Breast epithelium (tissue), 4 donors: ENCODE measurements at regions not wholly inside any gene's neighbourhood (a gene's known extent, or its start where the extent isn't known, plus 50 kb on each side); places are given as distances from the start of the nearest gene placed in this dataset.

Experiments used
- DNase-seq, 2 donors: peaks; one replicate each; pipeline ENCODE4 v3.0.0-alpha.2; 2019; ENCODE audit warnings: low spot score in 2 of 2
- H3K27ac ChIP-seq, 2 donors: fragments of 200-600 bp; sonication (generic) in 1 of 2; one replicate each; pipeline ENCODE4 v1.5.1; 2016 to 2019; ENCODE audit warnings: mild to moderate bottlenecking in 1 of 2
- H3K27me3 ChIP-seq, 2 donors: fragments of 200-600 bp; sonication (generic) in 1 of 2; one replicate each; pipeline versions ENCODE4 v1.5.1 to v1.6.0; 2017 to 2019; ENCODE audit warnings: control low read depth in 1 of 2, mild to moderate bottlenecking in 1 of 2
- H3K36me3 ChIP-seq: fragments of 200-600 bp; one replicate; pipeline ENCODE4 v1.5.1; 2019
- H3K4me1 ChIP-seq, 2 donors: fragments of 200-600 bp; sonication (generic); one replicate each; pipeline ENCODE4 v1.5.1; 2016 to 2019; ENCODE audit warnings: control low read depth in 1 of 2
- H3K4me3 ChIP-seq, 3 donors: fragments of 200-600 bp; sonication (generic); 1 replicate in 2 of 3; 2 replicates in 1 of 3; pipeline ENCODE4 v1.5.1; 2016 to 2019; ENCODE audit warnings: mild to moderate bottlenecking in 3 of 3, moderate library complexity in 2 of 3
- H3K9me3 ChIP-seq, 2 donors: fragments of 200-600 bp; sonication (generic) in 1 of 2; one replicate each; pipeline ENCODE4 v1.5.1; 2016 to 2019; ENCODE audit warnings: control low read depth in 1 of 2
- POLR2A ChIP-seq: fragments of 450-650 bp; IDR thresholded peaks from one replicate; pipeline ENCODE4 v1.6.1; 2016; ENCODE audit warnings: antibody characterized with exemption, mild to moderate bottlenecking, moderate library complexity
- POLR2AphosphoS5 ChIP-seq, 3 donors: sonication (generic); formaldehyde crosslinking; IDR thresholded peaks; one replicate each; pipeline ENCODE4 v1.6.1; 2017; ENCODE audit warnings: antibody characterized with exemption in 3 of 3
- intact Hi-C: fragments of 100-400 bp; cut with DNase I; formaldehyde crosslinking; loops from one replicate; pipeline ENCODE4 v1.15.1; 2023; ENCODE audit warnings: low total_unique reads
- TF ChIP-seq, protein P1 (sequence below), 3 donors: fragments of 450-650 bp; IDR thresholded peaks; one replicate each; pipeline ENCODE4 v1.5.1; 2016 to 2017; ENCODE audit warnings: antibody characterized with exemption in 3 of 3, mild to moderate bottlenecking in 3 of 3, moderate library complexity in 3 of 3

DNA sequence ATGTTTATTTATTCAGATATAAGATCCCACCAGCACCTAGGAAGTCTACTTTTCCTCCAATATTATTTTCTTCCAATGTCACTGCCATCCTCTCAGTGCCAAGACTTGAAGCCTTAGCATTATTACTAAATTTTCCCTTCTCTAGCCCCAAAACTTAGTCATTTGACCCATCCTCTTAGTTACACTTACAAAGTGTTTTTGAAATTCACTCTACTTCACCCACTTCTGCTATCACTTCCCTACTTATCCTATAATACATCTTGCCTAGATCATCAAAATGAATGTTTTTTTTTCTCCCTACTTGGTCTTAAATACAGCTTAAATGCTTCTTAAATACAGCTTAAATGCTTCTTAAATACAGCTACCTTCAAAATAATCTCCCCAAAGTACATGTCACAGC, 376.6 kb downstream of the RSL24D1 start:
- no peaks in the 10 kb centered on the region for H3K36me3 ChIP-seq
- no peak overlapping the region for H3K27ac ChIP-seq
- TF ChIP-seq POLR2AphosphoS5 (IDR thresholded peaks at IDR 0.05), result no peak
- no peak for TF ChIP-seq POLR2A
- TF ChIP-seq, protein P1, sequence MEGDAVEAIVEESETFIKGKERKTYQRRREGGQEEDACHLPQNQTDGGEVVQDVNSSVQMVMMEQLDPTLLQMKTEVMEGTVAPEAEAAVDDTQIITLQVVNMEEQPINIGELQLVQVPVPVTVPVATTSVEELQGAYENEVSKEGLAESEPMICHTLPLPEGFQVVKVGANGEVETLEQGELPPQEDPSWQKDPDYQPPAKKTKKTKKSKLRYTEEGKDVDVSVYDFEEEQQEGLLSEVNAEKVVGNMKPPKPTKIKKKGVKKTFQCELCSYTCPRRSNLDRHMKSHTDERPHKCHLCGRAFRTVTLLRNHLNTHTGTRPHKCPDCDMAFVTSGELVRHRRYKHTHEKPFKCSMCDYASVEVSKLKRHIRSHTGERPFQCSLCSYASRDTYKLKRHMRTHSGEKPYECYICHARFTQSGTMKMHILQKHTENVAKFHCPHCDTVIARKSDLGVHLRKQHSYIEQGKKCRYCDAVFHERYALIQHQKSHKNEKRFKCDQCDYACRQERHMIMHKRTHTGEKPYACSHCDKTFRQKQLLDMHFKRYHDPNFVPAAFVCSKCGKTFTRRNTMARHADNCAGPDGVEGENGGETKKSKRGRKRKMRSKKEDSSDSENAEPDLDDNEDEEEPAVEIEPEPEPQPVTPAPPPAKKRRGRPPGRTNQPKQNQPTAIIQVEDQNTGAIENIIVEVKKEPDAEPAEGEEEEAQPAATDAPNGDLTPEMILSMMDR (IDR thresholded peaks at IDR 0.05), result no peak
- no peaks in the 10 kb centered on the region for H3K4me1 ChIP-seq
- no peaks in the 10 kb centered on the region for H3K27me3 ChIP-seq
- no peak for DNase-seq
- peaks cover 0 to 22% of the 10 kb centered on the region in 2 donors for H3K9me3 ChIP-seq
- no peak overlapping the region for H3K4me3 ChIP-seq
- intact Hi-C loops, result no loop called here

DNA sequence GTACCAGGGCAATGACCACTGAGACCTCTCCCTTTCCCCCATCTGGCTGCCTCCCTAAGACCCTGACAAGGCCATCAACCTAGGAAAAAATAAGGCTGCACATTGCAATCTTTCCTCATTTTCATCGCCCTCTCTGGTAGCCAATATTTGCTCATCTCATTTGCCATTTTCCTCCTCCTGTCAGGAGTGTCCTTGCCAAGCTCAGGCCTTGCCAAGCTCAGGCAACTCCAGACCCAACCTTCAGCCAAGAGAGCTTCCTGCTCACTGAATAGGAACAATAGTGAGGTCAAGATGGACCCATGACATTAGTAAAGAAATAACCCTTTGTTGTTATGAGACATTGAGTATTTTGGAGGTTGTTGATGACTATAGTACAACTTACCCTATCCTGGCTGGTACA, 380.3 kb downstream of the RSL24D1 start:
- H3K36me3 ChIP-seq, result no peaks in the 10 kb centered on the region
- H3K27ac ChIP-seq, result no peak overlapping the region
- H3K4me3 ChIP-seq, result no peak overlapping the region
- intact Hi-C loops, result no loop called here
- H3K27me3 ChIP-seq, result no peaks in the 10 kb centered on the region
- DNase-seq, result no peak
- no peaks in the 10 kb centered on the region for H3K4me1 ChIP-seq
- peaks cover 7 to 11% of the 10 kb centered on the region in 2 donors for H3K9me3 ChIP-seq
- TF ChIP-seq, protein P1 (IDR thresholded peaks at IDR 0.05), result no peak
- TF ChIP-seq POLR2AphosphoS5 (IDR thresholded peaks at IDR 0.05), result no peak
- no peak for TF ChIP-seq POLR2A

DNA sequence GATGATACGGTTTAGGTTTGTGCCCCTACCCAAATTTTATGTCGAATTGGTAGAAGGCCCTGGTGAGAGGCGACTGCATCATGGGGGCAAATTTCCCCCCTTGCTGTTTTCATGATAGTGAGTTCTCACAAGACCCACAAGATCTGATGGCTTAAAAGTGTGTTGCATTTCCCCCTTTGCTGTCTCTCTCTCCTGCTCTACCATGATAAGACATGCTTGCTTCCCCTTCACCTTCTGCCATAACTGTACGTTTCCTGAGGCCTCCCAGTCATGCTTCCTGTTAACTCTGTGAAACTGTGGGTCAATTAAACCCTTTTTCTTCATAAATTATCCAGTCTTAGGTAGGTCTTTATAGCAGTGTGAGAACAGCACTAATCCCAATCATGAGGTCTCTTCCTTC, 381.2 kb downstream of the RSL24D1 start:
- intact Hi-C loops, result no loop called here
- H3K27ac ChIP-seq, result no peak overlapping the region

DNA sequence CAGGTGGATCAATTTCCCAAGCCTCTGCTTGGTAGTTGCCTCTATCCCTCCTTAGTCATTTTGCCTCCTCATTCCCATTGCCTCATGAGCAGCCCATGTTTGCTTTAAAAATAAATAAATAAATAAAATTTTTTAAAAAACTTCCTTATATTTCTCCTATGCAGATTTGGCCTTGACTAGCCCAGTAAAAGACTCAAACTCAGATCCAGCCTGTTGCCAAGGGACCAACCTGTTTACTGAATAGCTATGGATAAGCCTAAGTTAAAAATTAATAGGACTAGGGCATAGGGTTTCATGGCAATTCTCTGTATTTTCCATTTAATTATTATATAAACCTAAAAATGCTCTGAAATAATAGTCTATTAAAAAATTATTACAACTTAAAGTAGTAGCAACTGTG, 384.4 kb downstream of the RSL24D1 start:
- no peaks in the 10 kb centered on the region for H3K36me3 ChIP-seq
- DNase-seq, result no peak
- no peak for TF ChIP-seq POLR2A
- TF ChIP-seq POLR2AphosphoS5 (IDR thresholded peaks at IDR 0.05), result no peak
- TF ChIP-seq, protein P1 (IDR thresholded peaks at IDR 0.05), result no peak
- H3K27ac ChIP-seq, result no peak overlapping the region
- intact Hi-C loops, result no loop called here
- no peak overlapping the region for H3K4me3 ChIP-seq
- no peaks in the 10 kb centered on the region for H3K4me1 ChIP-seq
- H3K9me3 ChIP-seq, result peaks cover 7 to 11% of the 10 kb centered on the region in 2 donors
- H3K27me3 ChIP-seq, result no peaks in the 10 kb centered on the region

More for the DNA sequence above, 381.2 kb downstream of the RSL24D1 start:
- DNase-seq, result no peak
- Histone ChIP-seq H3K36me3 (no peaks in the 10 kb centered on the region), H3K27me3 (no peaks in the 10 kb centered on the region), H3K9me3 (peaks cover 7 to 11% of the 10 kb centered on the region in 2 donors), H3K4me1 (no peaks in the 10 kb centered on the region), H3K4me3 (no peak overlapping the region)
- TF ChIP-seq, protein P1 (IDR thresholded peaks at IDR 0.05), result no peak
- TF ChIP-seq POLR2A, result no peak
- TF ChIP-seq POLR2AphosphoS5 (IDR thresholded peaks at IDR 0.05), result no peak

DNA sequence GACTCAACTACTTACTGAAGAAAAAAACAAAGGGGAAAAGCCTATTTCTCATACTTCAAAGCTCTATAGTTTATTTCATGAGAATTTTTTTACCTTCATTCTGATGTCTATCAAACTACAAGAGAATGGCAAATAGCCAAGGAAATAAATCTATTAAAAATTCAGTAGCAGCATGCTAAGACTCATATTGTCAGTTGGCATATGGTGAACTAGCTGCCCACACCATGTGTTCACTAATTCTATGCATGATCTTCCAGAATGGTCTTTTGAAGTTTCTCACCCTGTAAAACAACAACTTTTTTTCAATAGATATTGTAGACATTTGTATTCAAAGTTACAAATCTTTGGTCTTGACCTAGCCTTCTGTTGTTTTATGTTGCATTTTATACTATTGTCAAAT, 386.2 kb downstream of the RSL24D1 start:
- TF ChIP-seq POLR2AphosphoS5 (IDR thresholded peaks at IDR 0.05), result no peak
- no peak for TF ChIP-seq POLR2A
- TF ChIP-seq, protein P1 (IDR thresholded peaks at IDR 0.05), result no peak
- intact Hi-C loops, result no loop called here
- Histone ChIP-seq H3K27ac (no peak overlapping the region), H3K4me1 (no peaks in the 10 kb centered on the region), H3K36me3 (no peaks in the 10 kb centered on the region), H3K9me3 (peaks cover 7 to 11% of the 10 kb centered on the region in 2 donors), H3K4me3 (no peak overlapping the region), H3K27me3 (no peaks in the 10 kb centered on the region)
- no peak for DNase-seq
